CD4-positive, alpha-beta T cell treated with Interleukin-12 subunit alpha and Interleukin-12 subunit beta, for 1 hour (primary cell): ENCODE measurements at regions not wholly inside any gene's neighbourhood (a gene's known extent, or its start where the extent isn't known, plus 50 kb on each side); places are given as distances from the start of the nearest gene placed in this dataset.

Experiments used
- DNase-seq: peaks from one replicate; pipeline ENCODE4 v3.0.0-alpha.2; 2020

- no peak for DNase-seq
These were observed 201.4 kb downstream of the ZNF462 start for GRCh38 chr9:107064378-107064777.

DNA sequence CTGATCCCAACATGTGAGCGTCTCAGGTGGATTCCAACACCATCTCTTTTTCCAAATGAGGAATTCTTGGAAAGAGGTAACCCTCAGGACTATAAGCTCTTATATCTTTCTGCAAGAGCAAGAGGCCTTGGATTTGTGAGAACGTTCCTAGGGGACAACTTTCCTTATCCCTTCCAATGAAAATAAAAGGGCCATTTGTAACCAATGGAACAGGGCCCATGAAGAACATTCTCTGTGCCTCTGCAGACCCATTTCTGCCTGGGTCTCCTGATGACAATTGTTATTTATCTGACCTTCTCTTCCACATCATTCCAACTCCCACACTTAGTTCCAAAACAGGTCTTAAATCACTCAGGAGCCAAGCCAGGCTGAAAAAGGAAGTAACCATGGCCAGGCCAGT lies 202.6 kb downstream of the ZNF462 start:
- no peak for DNase-seq

- no peak for DNase-seq
These were observed 204.9 kb downstream of the ZNF462 start for GRCh38 chr9:107067739-107068416.

DNA sequence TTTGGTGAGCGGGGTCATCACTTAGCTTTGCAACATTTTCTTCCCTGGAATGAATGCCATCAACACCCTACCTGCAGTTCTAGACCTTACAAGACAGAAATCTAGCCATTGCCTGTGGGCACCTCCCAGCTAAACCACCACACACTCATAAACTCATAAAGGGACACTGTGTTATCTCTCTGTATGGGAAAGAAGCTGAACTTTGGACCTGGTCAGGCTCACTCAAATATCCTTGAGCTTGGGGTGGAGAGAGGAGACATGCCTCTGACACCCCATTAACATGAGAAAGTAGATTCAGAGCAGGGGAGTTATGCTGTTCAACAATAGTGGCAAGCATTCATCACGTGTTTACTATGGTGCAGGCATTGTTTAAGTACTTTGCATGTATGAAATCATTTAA lies 205.6 kb downstream of the ZNF462 start:
- DNase-seq = no peak

GRCh38 chr9:107070586-107070985 lies 207.6 kb downstream of the ZNF462 start:
- DNase-seq = no peak

DNA sequence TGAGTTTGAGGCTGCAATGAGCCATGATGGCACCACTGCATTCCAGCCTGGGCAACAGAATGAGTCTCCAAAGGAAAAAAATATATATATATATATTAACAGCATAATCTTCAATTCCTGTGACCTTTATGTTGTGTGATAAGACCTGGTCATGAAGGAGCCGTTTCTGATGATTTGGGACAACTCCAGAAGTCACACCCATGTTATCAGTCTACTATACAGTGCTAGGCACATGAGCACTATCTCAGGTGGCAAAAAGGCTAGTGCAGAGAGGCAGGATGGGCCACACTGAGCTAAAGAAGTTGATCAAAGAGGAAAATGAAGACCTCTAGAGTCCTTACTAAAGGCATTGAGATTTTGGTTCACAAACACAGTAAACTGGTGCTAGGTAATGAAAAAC lies 205.0 kb upstream of the RAD23B start:
- DNase-seq = no peak

DNA sequence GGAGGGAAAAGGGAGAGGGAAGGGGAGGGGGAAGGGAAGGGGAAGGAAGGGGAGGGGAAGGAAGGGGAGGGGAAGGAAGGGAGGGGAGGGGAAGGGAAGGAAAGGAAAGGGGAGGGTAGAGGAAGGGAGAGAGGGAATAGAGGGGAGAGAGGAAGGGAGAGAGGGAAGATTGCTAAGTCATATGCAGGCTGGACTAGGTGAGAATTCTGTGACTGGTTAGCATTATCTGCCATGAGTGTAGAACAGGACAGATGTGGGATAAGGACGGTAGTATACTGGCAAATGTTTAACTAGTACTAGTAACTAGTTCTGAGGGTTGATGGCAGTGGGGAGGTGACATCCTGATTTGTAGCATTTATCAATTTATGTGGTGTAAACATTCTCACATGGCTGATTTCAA lies 203.5 kb upstream of the RAD23B start:
- no peak for DNase-seq

DNA sequence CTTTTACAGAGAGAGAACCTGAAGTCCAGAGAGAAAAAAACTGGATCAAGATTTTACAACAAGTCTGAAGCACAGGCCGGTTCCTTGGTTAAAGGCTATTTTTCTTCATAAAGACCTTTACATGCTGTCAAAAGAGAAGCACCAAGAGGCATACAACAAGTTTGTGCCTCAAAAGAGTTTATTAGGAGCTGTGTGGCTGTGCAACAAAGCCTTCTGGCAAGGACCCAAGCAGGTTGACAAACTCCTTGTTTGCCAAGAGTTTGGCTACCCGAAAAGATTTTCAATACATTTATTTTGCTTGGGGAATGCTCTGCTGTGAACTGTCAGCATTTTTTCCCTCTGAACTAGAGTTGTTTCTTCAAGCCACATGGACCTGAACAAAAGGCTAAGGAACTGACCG lies 202.9 kb upstream of the RAD23B start:
- no peak for DNase-seq

GRCh38 chr9:107086460-107086859 lies 196.6 kb upstream of the RAD23B start:
- DNase-seq = no peak

GRCh38 chr9:107087222-107087621 lies 195.9 kb upstream of the RAD23B start:
- no peak for DNase-seq

DNA sequence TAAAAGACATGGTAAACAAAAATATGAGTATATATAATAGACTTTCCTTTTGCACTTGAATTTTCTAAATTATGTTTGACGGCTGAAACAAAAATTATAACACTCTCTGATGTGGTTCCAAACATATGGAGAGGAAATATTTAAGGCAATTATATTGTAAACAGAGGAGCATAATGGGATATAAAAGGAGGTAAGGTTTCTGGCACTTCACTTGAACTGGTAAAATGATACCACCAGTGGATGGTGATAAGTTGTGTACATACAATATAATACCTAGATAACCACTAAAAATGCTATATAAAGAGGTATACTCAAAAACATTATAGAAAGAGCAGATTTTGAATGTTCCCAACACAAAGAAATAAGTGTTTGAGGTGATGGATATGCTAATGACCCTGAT lies 192.9 kb upstream of the RAD23B start:
- no peak for DNase-seq

DNA sequence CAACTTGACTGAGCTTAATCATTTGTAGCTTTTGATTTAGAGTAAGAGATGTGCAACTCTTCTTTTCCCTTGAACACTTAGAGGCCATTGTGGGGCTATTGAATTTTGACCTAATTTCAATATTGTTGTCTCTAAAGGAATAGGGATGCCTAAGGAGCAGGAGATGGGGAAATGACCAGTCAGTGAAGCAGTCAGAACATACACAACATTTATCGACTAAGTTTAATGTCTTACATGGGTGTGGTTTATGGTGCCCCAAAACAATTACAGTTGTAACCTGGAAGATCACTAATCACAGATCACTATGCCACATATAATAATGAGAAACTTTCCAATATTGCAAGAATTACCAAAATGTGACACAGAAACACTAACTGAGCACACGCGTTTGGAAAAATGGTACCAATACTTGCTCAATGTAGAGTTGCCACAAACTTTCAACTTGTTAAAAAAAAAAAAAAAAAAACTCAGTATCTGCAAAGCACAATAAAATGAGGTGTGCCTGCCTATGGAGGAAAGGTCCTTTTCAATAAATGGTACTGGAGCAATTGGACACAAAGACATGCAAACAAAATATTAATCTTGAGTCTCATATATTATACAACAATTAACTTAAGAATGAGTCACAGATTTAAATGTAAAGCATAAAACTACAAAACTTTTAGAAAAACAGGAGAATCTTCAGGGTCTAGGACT lies 189.6 kb upstream of the RAD23B start:
- DNase-seq = no peak

- DNase-seq = no peak
These were observed 188.7 kb upstream of the RAD23B start for GRCh38 chr9:107094370-107094769.

DNA sequence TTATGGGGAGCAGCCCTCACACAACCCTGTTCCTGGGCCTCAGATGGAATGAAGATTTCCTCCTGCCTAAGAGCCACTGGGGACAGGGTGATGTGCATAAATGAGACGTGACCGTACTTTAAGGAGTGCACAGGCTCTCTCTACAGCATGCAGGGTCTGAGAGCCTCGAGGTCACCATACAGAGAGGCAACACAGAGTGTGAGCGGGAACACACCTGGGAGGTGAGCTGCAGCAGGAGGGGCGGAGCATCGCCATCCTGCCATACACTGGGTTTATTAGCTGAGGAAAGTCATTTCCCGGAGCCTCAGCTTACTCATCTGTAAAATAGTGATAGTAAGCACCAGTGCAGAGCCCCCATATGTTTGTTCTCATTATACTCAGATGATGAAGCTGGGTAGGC lies 182.5 kb upstream of the RAD23B start:
- DNase-seq = no peak

DNA sequence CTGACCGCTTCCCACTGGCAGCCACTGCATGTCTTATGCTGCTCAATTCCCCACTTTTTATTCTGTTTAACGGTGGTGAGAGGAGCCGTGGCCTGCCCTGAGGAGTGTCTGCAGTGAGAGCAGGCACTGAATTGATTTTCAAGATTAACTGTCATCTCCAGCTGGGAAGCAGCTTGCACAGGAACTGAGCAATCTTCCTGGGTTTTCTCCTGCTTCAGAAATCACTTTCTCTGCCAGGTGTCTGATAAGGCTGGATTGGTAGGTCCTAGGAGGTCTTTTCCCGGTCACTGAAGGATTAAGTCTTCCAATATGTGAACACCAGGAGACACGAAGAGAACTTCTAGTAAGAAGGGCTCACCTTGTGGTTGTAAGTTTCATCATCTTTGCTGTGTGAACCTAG lies 181.1 kb upstream of the RAD23B start:
- DNase-seq = no peak

GRCh38 chr9:107103621-107104020 lies 179.5 kb upstream of the RAD23B start:
- DNase-seq = no peak

DNA sequence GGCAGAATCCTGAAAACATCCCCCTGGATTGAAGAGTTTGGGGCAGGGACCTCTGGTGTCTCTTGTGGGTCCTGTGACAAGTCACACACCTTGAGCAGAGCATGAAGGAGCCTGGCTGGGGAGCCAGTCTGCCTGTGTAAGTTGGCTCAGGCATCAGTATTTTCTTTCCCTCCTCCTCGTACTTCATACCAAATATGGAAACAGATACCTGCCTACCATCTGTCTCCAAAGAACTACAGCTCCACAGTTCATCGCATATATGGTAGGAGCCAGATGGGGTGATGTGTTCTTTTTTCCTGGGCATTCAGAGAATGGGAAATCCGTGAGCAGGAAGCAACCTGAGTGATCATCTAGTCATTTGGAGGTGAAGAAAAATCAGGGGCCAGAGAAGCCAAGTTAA lies 177.3 kb upstream of the RAD23B start:
- DNase-seq = no peak

- no peak for DNase-seq
These were observed 176.7 kb upstream of the RAD23B start for GRCh38 chr9:107106416-107106815.

GRCh38 chr9:107108342-107109130 lies 174.5 kb upstream of the RAD23B start:
- no peak for DNase-seq

GRCh38 chr9:107109324-107109723 lies 173.8 kb upstream of the RAD23B start:
- no peak for DNase-seq

- DNase-seq = no peak
These were observed 172.9 kb upstream of the RAD23B start for GRCh38 chr9:107110153-107110552.

- DNase-seq = no peak
These were observed 170.3 kb upstream of the RAD23B start for GRCh38 chr9:107112707-107113243.

DNA sequence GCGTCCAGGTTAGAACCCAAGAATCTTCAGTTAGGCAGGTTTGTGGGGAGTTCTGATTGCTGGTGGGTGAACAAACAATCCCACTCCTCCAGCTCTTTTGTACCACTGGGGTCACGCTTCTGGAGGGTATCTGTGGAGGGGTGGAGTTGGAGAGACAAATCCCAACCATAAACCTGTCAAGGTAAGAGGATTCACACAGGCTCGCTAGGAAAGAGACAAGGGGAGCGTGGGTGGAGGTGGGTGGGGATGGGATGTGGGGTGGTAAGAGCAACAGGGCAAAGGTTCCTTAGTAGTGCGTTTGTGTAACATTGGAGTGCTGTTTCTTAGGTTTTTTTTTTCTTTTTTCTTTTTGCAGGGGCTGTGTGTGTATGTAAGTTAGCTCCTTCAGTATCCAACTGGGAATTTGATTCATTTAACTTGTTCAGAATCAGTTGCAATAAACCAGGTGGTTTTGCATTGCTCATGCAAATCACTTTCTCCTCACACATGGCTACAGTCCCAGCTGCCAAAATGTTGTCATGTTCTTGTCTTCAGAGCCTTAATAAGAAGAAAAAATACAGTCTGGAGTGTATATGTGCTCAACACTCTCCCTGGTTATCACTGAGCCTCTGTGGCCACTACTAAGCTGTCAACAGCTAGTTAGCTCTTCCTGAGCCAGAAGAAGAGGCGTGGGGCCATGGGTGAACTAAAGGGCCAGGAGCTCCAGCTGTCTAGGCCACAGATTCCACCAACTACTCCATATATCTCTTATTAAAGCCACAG lies 164.0 kb upstream of the RAD23B start:
- no peak for DNase-seq
